K562 (cell line): ENCODE measurements at regions not wholly inside any gene's neighbourhood (a gene's known extent, or its start where the extent isn't known, plus 50 kb on each side); places are given as distances from the start of the nearest gene placed in this dataset.

Source experiments
- ESRRB ChIP-seq: fragments of 250-450 bp; sonication (Bioruptor Pico); IDR thresholded peaks from 2 replicates; pipeline ENCODE4 v1.5.0; 2020; ENCODE audit warnings: mild to moderate bottlenecking, moderate library complexity, borderline replicate concordance
- IRF2 ChIP-seq: sonication (generic); formaldehyde crosslinking; IDR thresholded peaks from 2 replicates; pipeline ENCODE4 v1.8.1; 2022; ENCODE audit warnings: mild to moderate bottlenecking, missing genetic modification reagents
- SIX5 ChIP-seq, 2 experiments: IDR thresholded peaks; 2 replicates each; pipeline ENCODE4 v1.6.1; 2011; ENCODE audit warnings: low read length in 2 of 2, borderline replicate concordance in 1 of 2, low read depth in 1 of 2, mild to moderate bottlenecking in 1 of 2, moderate library complexity in 1 of 2; ENCODE audit not compliant: insufficient read depth in 1 of 2
- ZNF561 ChIP-seq: fragments of 450-650 bp; formaldehyde crosslinking; conservative IDR thresholded peaks from 2 replicates; pipeline ENCODE4 v1.4.0; 2020; ENCODE audit warnings: mild to moderate bottlenecking, moderate library complexity
- ZNF830 ChIP-seq: fragments of 250-450 bp; sonication (Bioruptor Pico); IDR thresholded peaks from 2 replicates; pipeline ENCODE4 v1.5.0; 2021; ENCODE audit warnings: mild to moderate bottlenecking
- TF ChIP-seq, protein P1 (sequence below), 2 experiments: fragments of 450-650 bp; IDR thresholded peaks; 2 replicates each; pipeline ENCODE4 v1.6.1; 2016; ENCODE audit warnings: mild to moderate bottlenecking in 2 of 2, borderline replicate concordance in 1 of 2, low read depth in 1 of 2, moderate library complexity in 1 of 2
- TF ChIP-seq, protein P2 (sequence below), 2 experiments: fragments of 450-650 bp; conservative IDR thresholded peaks; 2 replicates each; pipeline ENCODE4 v1.6.1; 2017; ENCODE audit warnings: mild to moderate bottlenecking in 2 of 2, moderate library complexity in 2 of 2

DNA sequence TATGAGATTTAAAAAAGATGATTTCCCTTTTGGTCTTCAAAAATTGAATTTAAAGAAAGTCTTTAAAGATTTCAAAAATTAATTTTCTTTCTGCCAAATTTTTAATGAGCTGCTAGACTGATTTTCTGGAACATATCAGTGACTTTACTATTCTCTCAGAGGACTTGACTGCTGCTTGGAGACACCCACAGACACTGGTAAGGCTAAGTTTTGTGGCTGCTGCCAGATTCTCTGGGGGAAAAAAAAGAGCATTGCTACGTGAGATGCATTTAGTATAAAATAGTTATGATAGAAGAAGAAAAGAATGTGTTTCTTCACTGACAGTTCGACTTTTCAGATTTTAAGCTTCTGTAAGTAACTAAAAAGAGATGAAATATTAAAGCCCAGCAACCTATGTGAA lies 193.3 kb upstream of the GRIN3A start (continued):
- TF ChIP-seq, protein P1, sequence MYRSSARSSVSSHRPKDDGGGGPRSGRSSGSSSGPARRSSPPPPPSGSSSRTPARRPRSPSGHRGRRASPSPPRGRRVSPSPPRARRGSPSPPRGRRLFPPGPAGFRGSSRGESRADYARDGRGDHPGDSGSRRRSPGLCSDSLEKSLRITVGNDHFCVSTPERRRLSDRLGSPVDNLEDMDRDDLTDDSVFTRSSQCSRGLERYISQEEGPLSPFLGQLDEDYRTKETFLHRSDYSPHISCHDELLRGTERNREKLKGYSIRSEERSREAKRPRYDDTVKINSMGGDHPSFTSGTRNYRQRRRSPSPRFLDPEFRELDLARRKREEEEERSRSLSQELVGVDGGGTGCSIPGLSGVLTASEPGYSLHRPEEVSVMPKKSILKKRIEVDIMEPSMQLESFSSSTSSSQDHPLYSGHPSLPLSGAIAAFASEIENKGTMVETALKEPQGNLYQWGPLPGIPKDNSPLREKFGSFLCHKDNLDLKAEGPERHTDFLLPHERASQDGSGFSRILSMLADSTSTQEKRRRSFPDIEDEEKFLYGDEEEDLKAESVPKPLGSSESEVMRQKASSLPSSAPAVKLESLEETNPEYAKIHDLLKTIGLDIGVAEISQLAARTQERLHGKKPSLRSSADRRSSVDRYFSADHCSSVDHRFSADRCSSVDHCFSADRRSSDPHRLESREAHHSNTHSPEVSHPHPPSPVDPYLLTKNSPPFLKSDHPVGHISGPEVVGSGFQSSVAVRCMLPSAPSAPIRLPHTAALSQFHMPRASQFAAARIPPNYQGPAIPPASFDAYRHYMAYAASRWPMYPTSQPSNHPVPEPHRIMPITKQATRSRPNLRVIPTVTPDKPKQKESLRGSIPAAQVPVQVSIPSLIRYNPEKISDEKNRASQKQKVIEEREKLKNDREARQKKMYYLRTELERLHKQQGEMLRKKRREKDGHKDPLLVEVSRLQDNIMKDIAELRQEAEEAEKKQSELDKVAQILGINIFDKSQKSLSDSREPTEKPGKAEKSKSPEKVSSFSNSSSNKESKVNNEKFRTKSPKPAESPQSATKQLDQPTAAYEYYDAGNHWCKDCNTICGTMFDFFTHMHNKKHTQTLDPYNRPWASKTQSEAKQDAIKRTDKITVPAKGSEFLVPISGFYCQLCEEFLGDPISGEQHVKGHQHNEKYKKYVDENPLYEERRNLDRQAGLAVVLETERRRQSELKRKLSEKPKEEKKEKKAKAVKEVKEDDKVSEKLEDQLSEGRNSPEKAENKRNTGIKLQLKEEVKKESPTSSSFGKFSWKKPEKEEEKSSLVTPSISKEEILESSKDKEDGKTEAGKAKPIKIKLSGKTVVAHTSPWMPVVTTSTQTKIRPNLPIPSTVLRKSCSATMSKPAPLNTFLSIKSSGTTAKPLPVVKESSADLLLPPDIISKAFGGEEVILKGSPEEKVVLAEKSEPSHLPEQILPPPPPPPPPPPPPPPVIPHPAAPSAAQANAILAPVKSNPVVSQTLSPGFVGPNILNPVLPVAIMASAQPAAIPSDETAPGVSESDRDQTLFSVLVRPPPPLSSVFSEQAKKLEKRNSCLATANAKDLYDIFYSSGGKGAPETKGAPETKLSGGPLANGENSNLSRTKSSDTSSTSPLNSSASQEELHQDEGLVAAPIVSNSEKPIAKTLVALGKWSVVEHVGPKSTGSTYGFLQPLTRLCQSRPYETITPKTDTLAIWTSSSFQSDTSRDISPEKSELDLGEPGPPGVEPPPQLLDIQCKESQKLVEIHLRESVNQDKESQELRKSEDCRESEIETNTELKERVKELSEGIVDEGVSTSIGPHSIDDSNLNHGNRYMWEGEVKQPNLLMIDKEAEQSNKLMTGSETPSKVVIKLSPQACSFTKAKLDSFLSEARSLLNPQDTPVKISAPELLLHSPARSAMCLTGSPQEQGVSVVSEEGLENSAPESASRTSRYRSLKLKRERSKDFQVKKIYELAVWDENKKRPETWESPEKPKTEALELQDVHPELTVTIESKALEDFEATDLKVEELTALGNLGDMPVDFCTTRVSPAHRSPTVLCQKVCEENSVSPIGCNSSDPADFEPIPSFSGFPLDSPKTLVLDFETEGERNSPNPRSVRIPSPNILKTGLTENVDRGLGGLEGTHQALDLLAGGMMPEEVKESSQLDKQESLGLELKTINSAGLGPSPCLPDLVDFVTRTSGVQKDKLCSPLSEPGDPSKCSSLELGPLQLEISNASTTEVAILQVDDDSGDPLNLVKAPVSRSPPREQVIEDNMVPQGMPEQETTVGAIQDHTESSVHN (IDR thresholded peaks at IDR 0.05; ENCODE audit: borderline replicate concordance in 1 of 2, low read depth in 1 of 2) = no peak
- TF ChIP-seq ESRRB (no peak), ZNF561 (CRISPR knock-in tag) (no peak), IRF2 (CRISPR knock-in tag) (no peak), SIX5 (IDR thresholded peaks at IDR 0.05; ENCODE audit: borderline replicate concordance in 1 of 2, insufficient read depth in 1 of 2, low read depth in 1 of 2, low read length in 2 of 2) (no peak), ZNF830 (no peak)
- TF ChIP-seq, protein P2, sequence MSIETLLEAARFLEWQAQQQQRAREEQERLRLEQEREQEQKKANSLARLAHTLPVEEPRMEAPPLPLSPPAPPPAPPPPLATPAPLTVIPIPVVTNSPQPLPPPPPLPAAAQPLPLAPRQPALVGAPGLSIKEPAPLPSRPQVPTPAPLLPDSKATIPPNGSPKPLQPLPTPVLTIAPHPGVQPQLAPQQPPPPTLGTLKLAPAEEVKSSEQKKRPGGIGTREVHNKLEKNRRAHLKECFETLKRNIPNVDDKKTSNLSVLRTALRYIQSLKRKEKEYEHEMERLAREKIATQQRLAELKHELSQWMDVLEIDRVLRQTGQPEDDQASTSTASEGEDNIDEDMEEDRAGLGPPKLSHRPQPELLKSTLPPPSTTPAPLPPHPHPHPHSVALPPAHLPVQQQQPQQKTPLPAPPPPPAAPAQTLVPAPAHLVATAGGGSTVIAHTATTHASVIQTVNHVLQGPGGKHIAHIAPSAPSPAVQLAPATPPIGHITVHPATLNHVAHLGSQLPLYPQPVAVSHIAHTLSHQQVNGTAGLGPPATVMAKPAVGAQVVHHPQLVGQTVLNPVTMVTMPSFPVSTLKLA (conservative IDR thresholded peaks at IDR 0.05) = no peak
